Skeletal muscle satellite cell (primary cell): ENCODE measurements at regions not wholly inside any gene's neighbourhood (a gene's known extent, or its start where the extent isn't known, plus 50 kb on each side); places are given as distances from the start of the nearest gene placed in this dataset.

ENCODE experiments used
- H3K27me3 ChIP-seq: 2 replicates; pipeline ENCODE4 v1.7.0; 2013; ENCODE audit warnings: low read length; ENCODE audit not compliant: control insufficient read depth, insufficient read depth
- H3K36me3 ChIP-seq: 2 replicates; pipeline ENCODE4 v1.7.0; 2013; ENCODE audit warnings: mild to moderate bottlenecking, control low read depth, low read length; ENCODE audit not compliant: insufficient read depth
- H3K4me1 ChIP-seq: 2 replicates; pipeline ENCODE4 v1.7.0; 2013; ENCODE audit warnings: low read length; ENCODE audit not compliant: control insufficient read depth, insufficient read depth
- H3K4me2 ChIP-seq: 2 replicates; pipeline ENCODE4 v1.7.0; 2013; ENCODE audit warnings: mild to moderate bottlenecking, low read length
- H3K4me3 ChIP-seq: 2 replicates; pipeline ENCODE4 v1.7.0; 2013; ENCODE audit warnings: low read length
- H3K9ac ChIP-seq: 2 replicates; pipeline ENCODE4 v1.7.0; 2013; ENCODE audit warnings: mild to moderate bottlenecking, low read depth, low read length, moderate library complexity
- H3K9me3 ChIP-seq: replicated peaks from 2 replicates; pipeline ENCODE4 v1.7.0; 2013; ENCODE audit warnings: mild to moderate bottlenecking, control low read depth, low read length

DNA sequence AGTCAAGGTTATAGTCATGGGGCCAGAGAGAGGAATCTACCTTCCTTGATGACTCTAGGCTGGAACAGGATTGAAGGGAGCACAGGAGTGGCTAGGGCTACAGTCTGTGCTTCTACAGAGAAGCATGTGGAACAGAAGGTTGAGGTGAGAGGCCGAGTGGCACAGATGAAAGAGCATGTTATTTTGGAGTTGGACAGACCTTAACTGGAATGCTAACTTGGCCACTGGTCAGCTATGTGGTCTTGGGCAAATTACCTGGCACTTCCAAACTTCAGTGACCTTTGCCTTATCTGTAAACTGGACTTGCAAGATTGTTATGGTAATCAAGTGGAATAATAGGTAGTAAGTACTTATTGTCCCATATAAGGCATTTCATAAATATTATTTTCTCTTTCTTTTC is 252.7 kb downstream of the KCNRG start:
- H3K4me3 ChIP-seq = no peak overlapping the region
- no peaks in the 10 kb centered on the region for H3K27me3 ChIP-seq
- no peak overlapping the region for H3K9ac ChIP-seq
- H3K4me1 ChIP-seq = peaks cover 7% of the 10 kb centered on the region
- H3K36me3 ChIP-seq = no peaks in the 10 kb centered on the region
- H3K4me2 ChIP-seq = no peak overlapping the region
- no peaks in the 10 kb centered on the region for H3K9me3 ChIP-seq

DNA sequence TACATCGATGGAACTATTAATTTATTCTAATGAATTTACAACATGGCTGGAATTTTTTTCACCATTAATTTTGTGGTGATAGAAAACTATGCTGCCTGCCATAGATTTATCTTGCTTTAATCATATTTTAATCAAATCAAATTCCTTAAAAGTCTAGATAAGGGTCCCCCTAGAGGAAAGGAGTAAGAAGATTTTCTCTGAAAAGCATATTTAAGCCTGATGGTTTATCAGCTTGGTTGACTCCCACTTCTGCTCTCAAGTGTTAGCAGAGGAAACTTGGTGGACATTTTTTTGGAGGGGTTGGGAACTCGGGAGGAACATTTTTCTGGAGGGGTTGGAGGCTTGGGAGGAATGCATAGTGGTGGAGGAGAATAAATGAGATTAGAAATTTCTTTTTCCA is 253.3 kb downstream of the KCNRG start:
- no peak overlapping the region for H3K4me2 ChIP-seq

DNA sequence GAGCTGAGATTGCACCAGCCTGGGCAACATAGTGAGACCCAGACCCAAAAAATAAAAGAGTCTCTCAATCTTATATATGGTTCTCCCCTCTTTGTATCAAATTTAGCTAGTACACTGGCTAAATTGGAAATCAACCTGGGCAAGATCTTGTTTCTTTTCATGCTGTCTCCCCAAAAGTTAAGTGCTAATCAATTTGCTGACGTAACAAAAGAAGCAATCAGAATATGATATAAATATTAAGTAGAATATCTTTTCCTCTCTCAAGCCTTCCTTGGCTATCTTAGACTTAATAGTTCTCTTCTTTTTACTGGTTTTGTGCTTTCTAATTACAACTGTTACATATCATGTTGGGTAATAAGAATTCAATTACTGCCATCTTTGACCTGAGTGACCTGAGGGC is 258.9 kb downstream of the KCNRG start:
- H3K4me3 ChIP-seq = no peak overlapping the region
- no peaks in the 10 kb centered on the region for H3K27me3 ChIP-seq
- peaks cover 7% of the 10 kb centered on the region for H3K4me1 ChIP-seq
- H3K9me3 ChIP-seq = no peaks in the 10 kb centered on the region
- H3K36me3 ChIP-seq = no peaks in the 10 kb centered on the region
- no peak overlapping the region for H3K9ac ChIP-seq
- no peak overlapping the region for H3K4me2 ChIP-seq

More for the DNA sequence above, 253.3 kb downstream of the KCNRG start:
- Histone ChIP-seq H3K4me3 (no peak overlapping the region), H3K9me3 (no peaks in the 10 kb centered on the region), H3K27me3 (no peaks in the 10 kb centered on the region), H3K4me1 (peaks cover 7% of the 10 kb centered on the region), H3K36me3 (no peaks in the 10 kb centered on the region), H3K9ac (no peak overlapping the region)

DNA sequence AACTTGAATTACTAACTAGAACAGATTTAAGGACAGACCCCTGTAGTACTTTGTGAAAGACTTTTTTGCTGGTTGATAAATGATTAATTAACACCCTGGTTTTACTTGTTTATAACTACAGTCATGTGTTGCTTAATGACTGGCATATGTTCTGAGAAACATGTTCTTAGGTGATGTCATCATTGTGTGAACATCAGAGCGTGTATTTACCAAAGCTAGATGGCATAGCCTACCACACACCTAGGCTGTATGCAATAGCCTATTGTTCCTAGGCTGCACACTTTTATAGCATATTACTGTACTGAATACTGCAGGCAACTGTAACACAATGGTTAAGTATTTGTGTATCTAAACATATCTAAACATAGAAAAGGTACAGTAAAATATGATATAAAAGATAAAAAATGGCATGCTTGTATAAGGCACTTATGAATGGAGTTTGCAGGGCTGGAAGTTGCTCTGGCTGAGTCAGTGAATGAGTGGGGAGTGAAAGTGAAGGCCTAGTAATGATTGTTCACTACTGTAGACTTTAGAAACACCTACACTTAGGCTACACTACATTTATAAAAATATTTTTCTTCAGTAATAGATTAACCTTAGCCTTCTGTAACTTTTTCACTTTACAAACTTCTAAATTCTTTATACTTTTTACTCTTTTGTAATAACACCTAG is 260.3 kb downstream of the KCNRG start:
- Histone ChIP-seq H3K36me3 (no peaks in the 10 kb centered on the region), H3K9me3 (no peaks in the 10 kb centered on the region), H3K4me1 (no peaks in the 10 kb centered on the region), H3K4me3 (no peak overlapping the region), H3K27me3 (no peaks in the 10 kb centered on the region), H3K9ac (no peak overlapping the region), H3K4me2 (no peak overlapping the region)

DNA sequence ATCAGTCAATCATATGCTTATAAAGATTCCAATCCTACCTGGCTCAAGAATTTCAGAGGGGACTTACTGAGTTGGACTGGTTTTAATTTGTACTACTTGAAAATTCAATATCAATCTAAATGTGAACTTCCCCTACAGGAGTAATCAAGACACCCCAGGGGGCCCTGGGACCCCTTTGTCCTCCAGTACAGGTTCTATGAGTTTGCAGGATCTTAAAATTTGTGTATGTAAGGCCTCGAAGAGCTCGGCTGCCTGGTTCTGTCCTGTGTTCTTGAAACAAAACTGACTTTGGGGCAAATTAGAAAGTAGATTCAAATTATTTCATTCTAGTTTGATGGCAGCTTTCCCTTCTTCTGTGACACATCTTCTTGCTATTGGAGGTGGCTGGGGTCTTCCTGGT is 261.3 kb downstream of the KCNRG start:
- Histone ChIP-seq H3K9me3 (no peaks in the 10 kb centered on the region), H3K4me2 (no peak overlapping the region), H3K27me3 (no peaks in the 10 kb centered on the region), H3K36me3 (no peaks in the 10 kb centered on the region), H3K9ac (no peak overlapping the region), H3K4me1 (no peaks in the 10 kb centered on the region), H3K4me3 (no peak overlapping the region)

DNA sequence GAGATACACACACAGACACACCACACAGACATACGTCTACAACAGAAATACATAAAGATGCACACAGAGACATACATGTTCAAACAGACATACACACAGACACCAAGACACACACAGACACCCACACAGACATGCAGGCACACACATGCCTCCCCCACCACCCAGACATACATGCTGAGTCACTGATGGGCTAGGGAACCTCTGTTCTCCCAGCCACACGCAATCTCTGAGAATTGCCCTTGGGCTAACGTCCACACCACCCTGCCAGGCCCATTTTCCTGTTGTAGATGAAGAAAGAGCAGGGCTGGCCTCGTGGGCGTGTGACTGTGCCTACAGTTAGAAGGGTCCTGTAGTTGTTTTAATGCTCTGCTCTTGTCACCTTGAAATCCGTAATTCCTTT is 261.9 kb downstream of the KCNRG start:
- H3K4me1 ChIP-seq = no peaks in the 10 kb centered on the region
- no peaks in the 10 kb centered on the region for H3K36me3 ChIP-seq
- H3K9me3 ChIP-seq = no peaks in the 10 kb centered on the region
- no peaks in the 10 kb centered on the region for H3K27me3 ChIP-seq
- no peak overlapping the region for H3K4me2 ChIP-seq
- H3K9ac ChIP-seq = no peak overlapping the region
- no peak overlapping the region for H3K4me3 ChIP-seq

DNA sequence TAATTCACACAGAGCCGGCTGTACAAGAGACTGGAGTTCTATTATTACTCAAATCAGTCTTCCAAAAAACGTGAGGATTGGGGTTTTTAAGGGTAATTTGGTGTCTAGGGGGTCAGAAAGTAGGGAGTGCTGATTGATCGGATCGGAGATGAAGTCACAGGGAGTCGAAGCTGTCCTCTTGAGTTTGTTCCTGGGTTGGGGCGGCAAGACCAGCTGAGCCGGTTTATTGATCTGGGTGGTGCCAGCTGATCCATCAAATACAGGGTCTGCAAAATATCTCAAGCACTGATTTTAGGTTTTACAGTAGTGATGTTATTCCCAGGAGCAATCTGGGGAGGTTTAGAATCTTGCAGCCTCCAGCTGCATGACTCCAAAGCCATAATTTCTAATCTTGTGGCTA is 262.7 kb downstream of the KCNRG start:
- no peaks in the 10 kb centered on the region for H3K9me3 ChIP-seq
- no peaks in the 10 kb centered on the region for H3K36me3 ChIP-seq
- no peak overlapping the region for H3K9ac ChIP-seq
- H3K4me2 ChIP-seq = no peak overlapping the region
- no peak overlapping the region for H3K4me3 ChIP-seq
- no peaks in the 10 kb centered on the region for H3K27me3 ChIP-seq
- H3K4me1 ChIP-seq = no peaks in the 10 kb centered on the region

DNA sequence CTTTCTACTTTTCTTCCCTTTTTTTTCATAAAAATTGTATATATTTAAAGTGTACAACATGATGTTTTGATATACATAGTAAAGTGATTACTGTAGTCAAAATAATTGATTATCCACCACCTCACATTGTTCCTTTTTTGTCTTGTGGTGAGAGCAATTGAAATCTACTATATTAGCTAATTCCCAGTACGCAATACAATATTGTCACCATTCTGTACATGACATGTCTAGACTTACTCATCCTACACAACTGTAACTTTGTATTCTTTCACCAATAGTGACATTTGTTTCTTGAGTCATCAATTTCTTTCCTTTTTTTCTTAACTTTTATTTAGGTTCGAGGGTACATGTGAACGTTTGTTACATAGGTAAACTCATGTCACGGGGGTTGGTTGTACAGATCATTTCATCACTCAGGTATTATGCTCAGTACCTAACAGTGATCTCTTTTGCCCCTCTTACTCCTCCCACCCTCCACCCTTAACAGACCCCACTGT is 265.2 kb downstream of the KCNRG start:
- no peak overlapping the region for H3K9ac ChIP-seq
- no peak overlapping the region for H3K4me2 ChIP-seq
- H3K4me1 ChIP-seq = no peaks in the 10 kb centered on the region

DNA sequence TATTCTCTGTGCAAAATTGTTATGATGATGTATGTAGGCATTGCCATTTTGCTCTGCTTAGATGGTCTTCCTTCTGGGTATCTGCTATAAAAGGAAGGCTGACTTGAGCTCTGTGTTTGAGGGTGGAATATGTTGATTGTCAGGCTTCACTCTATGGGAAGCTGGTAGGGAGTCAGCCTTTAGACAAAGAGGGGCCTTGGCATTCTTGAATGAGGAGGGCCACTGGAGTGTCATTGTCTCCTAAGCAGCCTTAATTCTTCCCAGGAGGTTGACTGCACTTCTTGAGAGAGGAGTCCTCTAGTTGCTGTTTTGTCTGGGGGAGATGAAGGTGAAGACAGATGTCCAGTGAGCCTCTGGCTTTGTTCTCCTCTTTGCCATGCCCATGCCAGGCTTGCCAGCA is 266.8 kb downstream of the KCNRG start:
- Histone ChIP-seq H3K4me2 (no peak overlapping the region), H3K36me3 (no peaks in the 10 kb centered on the region), H3K27me3 (no peaks in the 10 kb centered on the region), H3K4me1 (no peaks in the 10 kb centered on the region), H3K9ac (no peak overlapping the region), H3K4me3 (no peak overlapping the region), H3K9me3 (no peaks in the 10 kb centered on the region)

More for the DNA sequence above, 265.2 kb downstream of the KCNRG start:
- Histone ChIP-seq H3K9me3 (no peaks in the 10 kb centered on the region), H3K4me3 (no peak overlapping the region), H3K27me3 (no peaks in the 10 kb centered on the region), H3K36me3 (no peaks in the 10 kb centered on the region)

DNA sequence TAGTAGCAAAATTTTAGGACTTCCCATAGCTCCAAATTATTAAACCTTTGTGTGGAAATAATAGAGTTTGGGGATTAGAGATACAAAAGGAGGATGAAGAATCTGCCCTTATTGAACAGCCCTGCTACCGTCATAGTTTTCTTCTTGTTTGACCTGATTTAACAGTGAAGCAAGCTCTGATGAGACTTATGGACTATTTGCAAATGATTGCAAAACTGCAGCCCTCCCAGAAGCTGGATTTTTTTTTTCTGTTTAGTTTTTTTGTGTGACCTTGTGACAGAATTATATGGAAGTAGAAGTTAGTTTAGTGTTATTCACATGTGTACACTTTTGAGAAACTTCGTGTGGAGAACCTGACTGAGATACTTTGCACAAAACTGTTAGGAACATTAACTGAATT is 267.8 kb downstream of the KCNRG start:
- Histone ChIP-seq H3K4me2 (no peak overlapping the region), H3K4me1 (no peaks in the 10 kb centered on the region), H3K36me3 (no peaks in the 10 kb centered on the region), H3K4me3 (no peak overlapping the region), H3K9me3 (no peaks in the 10 kb centered on the region), H3K27me3 (no peaks in the 10 kb centered on the region), H3K9ac (no peak overlapping the region)

DNA sequence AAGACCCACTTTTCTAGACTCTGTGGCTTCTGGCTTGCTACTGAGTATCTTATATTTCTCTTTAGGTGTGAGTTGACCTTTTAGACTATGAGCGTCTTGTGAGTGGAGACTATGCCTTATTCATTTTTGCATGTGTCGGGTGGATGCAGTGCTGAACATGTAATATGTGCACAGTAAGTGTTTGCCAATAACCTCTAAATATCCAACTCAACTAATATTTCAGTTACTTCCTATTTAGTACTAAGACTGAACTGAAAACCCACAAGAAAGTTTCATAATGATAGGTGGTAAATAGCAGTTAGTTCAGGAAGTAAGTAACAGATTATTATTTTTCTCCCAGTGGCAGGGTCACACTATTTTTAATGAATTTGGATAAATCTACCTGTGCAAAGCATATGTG is 269.3 kb downstream of the KCNRG start:
- no peak overlapping the region for H3K4me2 ChIP-seq
- H3K4me1 ChIP-seq = no peaks in the 10 kb centered on the region
- no peaks in the 10 kb centered on the region for H3K9me3 ChIP-seq
- H3K36me3 ChIP-seq = no peaks in the 10 kb centered on the region
- no peaks in the 10 kb centered on the region for H3K27me3 ChIP-seq
- H3K9ac ChIP-seq = no peak overlapping the region
- H3K4me3 ChIP-seq = no peak overlapping the region

DNA sequence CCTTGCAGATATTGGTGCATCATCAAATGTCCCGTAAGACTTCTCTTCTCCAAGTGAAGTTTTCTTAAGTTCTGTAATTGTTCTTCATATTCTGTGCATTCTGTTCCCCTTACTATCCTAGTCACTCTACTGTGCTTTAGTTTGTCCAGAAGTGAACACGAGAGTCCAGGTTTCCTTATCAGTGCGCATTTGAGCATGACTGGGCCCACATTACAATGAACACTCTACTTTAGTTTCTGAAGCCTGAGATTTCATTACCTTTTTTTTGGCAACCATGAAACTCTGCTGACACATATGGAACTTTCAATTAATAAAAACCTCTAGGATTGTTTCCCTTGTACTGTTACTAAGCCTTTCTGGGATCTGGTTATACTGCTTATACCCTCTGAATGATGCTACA is 270.0 kb downstream of the KCNRG start:
- Histone ChIP-seq H3K4me2 (no peak overlapping the region), H3K9me3 (no peaks in the 10 kb centered on the region), H3K4me3 (no peak overlapping the region), H3K36me3 (no peaks in the 10 kb centered on the region), H3K4me1 (no peaks in the 10 kb centered on the region), H3K27me3 (no peaks in the 10 kb centered on the region), H3K9ac (no peak overlapping the region)
